CD4-positive, alpha-beta T cell (primary cell): ENCODE measurements at regions not wholly inside any gene's neighbourhood (a gene's known extent, or its start where the extent isn't known, plus 50 kb on each side); places are given as distances from the start of the nearest gene placed in this dataset.

Source experiments
- ATAC-seq: fragments of 200-7000 bp; cut with Tn5 transposase; one replicate; pipeline ENCODE4 v1.10.0; 2022; ENCODE audit warnings: mild to moderate bottlenecking; ENCODE audit not compliant: poor library complexity
- CTCF ChIA-PET: fragments of 350-600 bp; sonication (Branson Sonifier 250); formaldehyde crosslinking; loops from one replicate; lab custom pipeline; 2021; ENCODE audit warnings: antibody characterized with exemption, inconsistent platforms; lab: Charles Lee
- POLR2A ChIA-PET: fragments of 350-600 bp; sonication (Branson Sonifier 250); formaldehyde crosslinking; loops from one replicate; lab custom pipeline; 2021; ENCODE audit warnings: antibody characterized with exemption, inconsistent platforms; lab: Charles Lee
- DNase-seq, 14 experiments: peaks; one replicate each; pipeline ENCODE4 v3.0.0-alpha.2; 2013 to 2020; ENCODE audit warnings: mixed read lengths in 2 of 14
- H3K27ac ChIP-seq, 2 donors: one replicate each; pipeline versions ENCODE4 v1.5.1 to v1.7.0; 2013; ENCODE audit warnings: low read length in 2 of 2, low read depth in 1 of 2, mild to moderate bottlenecking in 1 of 2
- H3K27me3 ChIP-seq, 2 experiments: 1 replicate in 1 of 2; 2 replicates in 1 of 2; pipeline versions ENCODE4 v1.6.1 to v1.7.0; 2013; ENCODE audit warnings: low read length in 2 of 2, control low read depth in 1 of 2, mild to moderate bottlenecking in 1 of 2, moderate library complexity in 1 of 2; ENCODE audit not compliant: insufficient read depth in 2 of 2, control insufficient read depth in 1 of 2
- H3K36me3 ChIP-seq: one replicate; pipeline ENCODE4 v1.6.1; 2013; ENCODE audit warnings: low read length, control low read depth; ENCODE audit not compliant: insufficient read depth
- H3K4me1 ChIP-seq: one replicate; pipeline ENCODE4 v1.6.1; 2013; ENCODE audit warnings: low read length, control low read depth; ENCODE audit not compliant: insufficient read depth
- H3K4me3 ChIP-seq: one replicate; pipeline ENCODE4 v1.5.1; 2013; ENCODE audit warnings: mild to moderate bottlenecking, low read length, moderate library complexity
- H3K9me3 ChIP-seq, 2 experiments: 1 replicate in 1 of 2; 2 replicates in 1 of 2; pipeline versions ENCODE4 v1.6.1 to v1.7.0; 2013; ENCODE audit warnings: low read length in 2 of 2, mild to moderate bottlenecking in 2 of 2, control low read depth in 1 of 2, moderate library complexity in 1 of 2; ENCODE audit not compliant: control insufficient read depth in 1 of 2, insufficient read depth in 1 of 2
- H3K27ac Mint-ChIP-seq: one replicate; pipeline ENCODE4 v1.8.0; 2020; ENCODE audit warnings: mixed read lengths
- H3K27me3 Mint-ChIP-seq: one replicate; pipeline ENCODE4 v1.8.0; 2021; ENCODE audit warnings: mixed read lengths
- H3K36me3 Mint-ChIP-seq: one replicate; pipeline ENCODE4 v1.8.0; 2021; ENCODE audit warnings: low read depth, mixed read lengths
- H3K4me1 Mint-ChIP-seq: one replicate; pipeline ENCODE4 v1.8.0; 2021; ENCODE audit warnings: low read depth, mixed read lengths
- H3K4me3 Mint-ChIP-seq: one replicate; pipeline ENCODE4 v1.8.0; 2020; ENCODE audit warnings: mild to moderate bottlenecking, mixed read lengths
- H3K9me3 Mint-ChIP-seq: one replicate; pipeline ENCODE4 v1.8.0; 2020; ENCODE audit warnings: mixed read lengths
- intact Hi-C, 2 experiments: fragments of 100-400 bp; cut with DNase I in 1 of 2; cut with micrococcal nuclease in 1 of 2; formaldehyde crosslinking; loops; one replicate each; pipeline versions ENCODE4 v1.15.1 to v1.9.0; 2023 to 2025; cut with DNase I, micrococcal nuclease
- TF ChIP-seq, protein P1 (sequence below): fragments of 200-600 bp; IDR thresholded peaks from one replicate; pipeline ENCODE4 v1.8.0; 2022; ENCODE audit warnings: antibody characterized with exemption, mild to moderate bottlenecking

DNA sequence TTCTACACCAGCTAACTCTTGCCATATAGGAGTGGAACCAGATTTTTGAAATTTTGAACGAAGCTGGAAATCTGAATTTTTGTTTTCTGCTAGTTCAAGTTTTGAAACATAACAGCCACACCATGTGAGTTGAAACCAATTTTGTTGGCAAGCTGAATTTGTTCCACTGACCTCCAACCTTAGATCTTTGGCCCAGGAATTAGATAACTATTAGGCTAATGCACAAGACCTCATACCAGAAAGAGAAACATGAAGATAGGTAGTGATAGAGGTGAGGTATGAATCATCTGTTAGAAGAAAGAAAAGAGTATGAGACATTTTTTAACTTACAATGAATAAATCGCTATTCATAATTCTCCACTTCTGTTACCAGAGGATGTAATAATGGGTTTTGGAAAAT, 76.8 kb upstream of the ACSL1 start:
- intact Hi-C loops: loop anchor here in 1 of 2 experiments (10.0 kb wide), 1 partner anchor 638 kb away; no protein-coding TSS in a partner anchor
- TF ChIP-seq, protein P1, sequence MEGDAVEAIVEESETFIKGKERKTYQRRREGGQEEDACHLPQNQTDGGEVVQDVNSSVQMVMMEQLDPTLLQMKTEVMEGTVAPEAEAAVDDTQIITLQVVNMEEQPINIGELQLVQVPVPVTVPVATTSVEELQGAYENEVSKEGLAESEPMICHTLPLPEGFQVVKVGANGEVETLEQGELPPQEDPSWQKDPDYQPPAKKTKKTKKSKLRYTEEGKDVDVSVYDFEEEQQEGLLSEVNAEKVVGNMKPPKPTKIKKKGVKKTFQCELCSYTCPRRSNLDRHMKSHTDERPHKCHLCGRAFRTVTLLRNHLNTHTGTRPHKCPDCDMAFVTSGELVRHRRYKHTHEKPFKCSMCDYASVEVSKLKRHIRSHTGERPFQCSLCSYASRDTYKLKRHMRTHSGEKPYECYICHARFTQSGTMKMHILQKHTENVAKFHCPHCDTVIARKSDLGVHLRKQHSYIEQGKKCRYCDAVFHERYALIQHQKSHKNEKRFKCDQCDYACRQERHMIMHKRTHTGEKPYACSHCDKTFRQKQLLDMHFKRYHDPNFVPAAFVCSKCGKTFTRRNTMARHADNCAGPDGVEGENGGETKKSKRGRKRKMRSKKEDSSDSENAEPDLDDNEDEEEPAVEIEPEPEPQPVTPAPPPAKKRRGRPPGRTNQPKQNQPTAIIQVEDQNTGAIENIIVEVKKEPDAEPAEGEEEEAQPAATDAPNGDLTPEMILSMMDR: no peak
- no peaks in the 10 kb centered on the region for H3K36me3 Mint-ChIP-seq

DNA sequence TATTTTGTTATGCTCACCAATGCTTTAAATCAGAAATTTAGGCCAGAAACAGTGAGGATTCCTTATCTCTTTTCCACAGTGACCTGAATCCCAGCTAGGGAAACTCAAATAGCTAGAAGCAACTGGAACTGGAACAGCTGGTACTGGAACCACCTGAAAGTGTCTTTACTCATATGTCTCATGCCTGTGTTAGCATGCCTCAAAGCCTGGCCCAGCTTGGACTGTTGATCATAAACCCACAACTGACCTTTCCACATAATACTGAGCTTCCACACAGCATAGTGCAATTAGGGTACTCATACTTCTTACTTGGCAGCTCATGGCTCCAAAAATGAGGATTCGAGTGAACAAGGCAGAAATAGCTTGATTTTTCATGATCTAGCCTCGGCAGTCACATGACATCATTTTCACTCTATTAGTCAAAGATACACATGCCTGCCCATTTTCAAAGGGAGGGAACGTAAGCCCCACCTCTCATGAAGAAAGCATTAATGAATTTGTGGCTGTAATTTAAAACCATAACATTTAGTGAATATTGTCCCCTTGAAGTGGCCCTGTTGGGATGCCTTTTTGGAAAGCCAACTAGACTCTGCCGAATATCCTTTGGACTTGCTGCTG, 80.8 kb upstream of the ACSL1 start:
- ATAC-seq (no peak), DNase-seq (no peak)
- Histone ChIP-seq H3K27me3 (peaks cover 0 to 2% of the 10 kb centered on the region in 2 experiments), H3K4me1 (no peaks in the 10 kb centered on the region), H3K4me3 (no peak overlapping the region), H3K36me3 (no peaks in the 10 kb centered on the region), H3K9me3 (peaks cover 1 to 4% of the 10 kb centered on the region in 2 experiments), H3K27ac (no peak overlapping the region)
- Mint-ChIP-seq H3K9me3 (no peaks in the 10 kb centered on the region), H3K27me3 (no peaks in the 10 kb centered on the region), H3K4me1 (peaks cover 7% of the 10 kb centered on the region), H3K27ac (no peak overlapping the region), H3K36me3 (no peaks in the 10 kb centered on the region), H3K4me3 (no peak overlapping the region)
- ChIA-PET CTCF (no interaction called here), POLR2A (interaction anchor here (0.6 kb wide), 1 partner anchor 17 kb away, joined by 3 read pairs; no protein-coding TSS in a partner anchor)
- TF ChIP-seq, protein P1: no peak
- intact Hi-C loops: loop anchor here (2.0 to 10.0 kb wide), 2 partner anchors 162 to 642 kb away; no protein-coding TSS in a partner anchor

More for the DNA sequence above, 76.8 kb upstream of the ACSL1 start:
- Histone ChIP-seq H3K9me3 (peaks cover 0 to 3% of the 10 kb centered on the region in 2 experiments), H3K27me3 (peaks cover 0 to 6% of the 10 kb centered on the region in 2 experiments), H3K27ac (no peak overlapping the region), H3K36me3 (no peaks in the 10 kb centered on the region), H3K4me1 (no peaks in the 10 kb centered on the region), H3K4me3 (no peak overlapping the region)
- Mint-ChIP-seq H3K27ac (no peak overlapping the region), H3K4me3 (no peak overlapping the region), H3K27me3 (no peaks in the 10 kb centered on the region), H3K9me3 (no peaks in the 10 kb centered on the region), H3K4me1 (peaks cover under 1% of the 10 kb centered on the region)
- ATAC-seq (no peak), DNase-seq (no peak)
- ChIA-PET POLR2A (no interaction called here), CTCF (no interaction called here)

DNA sequence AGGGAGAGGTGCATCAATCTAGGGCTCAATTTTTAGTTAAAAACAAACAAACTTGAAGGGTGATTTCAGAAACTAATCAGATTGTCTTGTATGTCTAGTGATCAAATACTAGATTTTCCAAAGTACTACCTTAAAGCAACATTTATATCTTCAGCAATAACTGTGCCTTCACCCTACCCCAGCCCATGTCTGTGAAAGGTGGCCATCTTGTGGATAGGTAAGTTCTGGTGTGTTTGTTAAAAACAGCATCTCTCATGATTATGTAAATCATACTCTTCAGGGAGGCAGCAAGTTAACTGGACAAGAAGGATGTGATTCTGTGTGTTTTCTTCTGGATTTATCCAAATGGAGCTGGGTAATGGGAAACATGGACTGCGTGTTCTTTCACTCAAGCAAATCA, 81.4 kb upstream of the ACSL1 start:
- peaks cover 0 to 2% of the 10 kb centered on the region in 2 experiments for H3K27me3 ChIP-seq
- H3K4me1 Mint-ChIP-seq: peaks cover 7% of the 10 kb centered on the region
- POLR2A ChIA-PET: no interaction called here
- no peak overlapping the region for H3K4me3 ChIP-seq
- H3K36me3 Mint-ChIP-seq: no peaks in the 10 kb centered on the region
- H3K27me3 Mint-ChIP-seq: no peaks in the 10 kb centered on the region
- H3K9me3 ChIP-seq: peaks cover 6 to 7% of the 10 kb centered on the region in 2 experiments
- intact Hi-C loops: loop anchor here (2.0 to 10.0 kb wide), 2 partner anchors 162 to 642 kb away; no protein-coding TSS in a partner anchor
- ATAC-seq (peak; percentile 51), DNase-seq (peak in 3 of 14 experiments; percentile 13 to 24 (median 23))
- no peak overlapping the region for H3K27ac ChIP-seq
- no peak overlapping the region for H3K4me3 Mint-ChIP-seq
- H3K9me3 Mint-ChIP-seq: peaks cover 2% of the 10 kb centered on the region
- H3K36me3 ChIP-seq: no peaks in the 10 kb centered on the region
- TF ChIP-seq, protein P1: no peak
- no peaks in the 10 kb centered on the region for H3K4me1 ChIP-seq
- no peak overlapping the region for H3K27ac Mint-ChIP-seq
- CTCF ChIA-PET: no interaction called here
